Inferior parietal cortex (tissue), 1 donor: ENCODE measurements at regions not wholly inside any gene's neighbourhood (a gene's known extent, or its start where the extent isn't known, plus 50 kb on each side); places are given as distances from the start of the nearest gene placed in this dataset.

Experiments
- DNase-seq: peaks from one replicate; pipeline ENCODE4 v3.0.0-alpha.2; 2016; ENCODE audit errors: extremely low spot score

DNA sequence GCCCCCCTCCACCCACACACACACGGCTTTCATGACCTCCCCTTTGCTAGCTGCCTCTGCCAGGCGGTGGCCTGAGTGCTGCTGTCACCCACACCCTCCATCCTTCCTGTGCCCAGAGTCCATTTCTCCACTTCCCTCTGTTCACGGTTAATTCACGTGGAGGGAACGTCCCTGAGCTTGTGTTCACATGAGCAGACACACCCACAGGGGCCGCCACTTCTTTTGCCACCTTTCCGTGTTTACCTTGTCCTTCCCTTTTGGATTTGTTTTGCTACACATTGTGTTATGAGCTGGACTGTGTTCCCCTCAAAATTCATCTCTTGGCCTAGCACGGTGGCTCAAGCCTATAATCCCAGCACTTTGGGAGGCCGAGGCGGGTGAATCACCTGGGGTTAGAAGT is 128.0 kb downstream of the ETS2 start:
- DNase-seq = no peak

DNA sequence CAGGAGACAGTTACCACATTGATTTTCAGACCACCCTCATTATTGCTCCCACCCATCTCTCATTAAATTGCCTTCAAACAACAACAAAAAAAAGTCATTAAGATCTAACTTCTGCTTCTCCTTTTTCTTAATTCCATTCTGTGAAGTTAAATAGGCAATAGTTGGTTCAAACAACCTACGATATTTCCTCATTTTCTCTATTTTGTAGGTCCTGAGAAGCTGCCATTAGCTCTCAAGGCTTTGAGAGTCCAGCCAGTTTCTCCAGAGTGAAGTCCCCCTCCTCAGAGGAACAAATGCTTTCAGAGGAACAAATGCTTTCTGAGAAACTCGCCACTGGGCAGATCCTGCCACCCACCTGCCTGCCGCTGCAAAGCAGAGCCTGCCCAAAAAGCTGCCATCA is 125.6 kb downstream of the ETS2 start:
- no peak for DNase-seq

DNA sequence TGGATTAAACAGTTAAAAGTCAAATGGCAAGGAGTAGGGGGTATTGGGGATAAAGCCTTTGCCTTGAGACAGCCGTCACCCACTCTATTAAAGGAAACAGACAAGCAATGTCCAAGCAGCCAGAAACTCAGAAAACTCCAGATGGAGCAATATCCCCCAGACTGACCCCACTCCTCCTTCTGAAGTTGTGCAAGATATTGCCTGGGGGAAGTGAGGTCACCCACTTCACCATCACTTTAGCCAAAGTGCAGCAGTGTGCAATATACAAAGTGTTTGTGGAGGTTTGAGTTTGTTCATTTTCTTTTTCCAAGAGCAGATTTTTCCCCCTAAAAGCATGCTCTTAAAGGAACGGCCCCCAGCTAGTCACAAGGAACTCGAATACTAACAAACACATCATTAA is 125.1 kb downstream of the ETS2 start:
- DNase-seq = no peak

DNA sequence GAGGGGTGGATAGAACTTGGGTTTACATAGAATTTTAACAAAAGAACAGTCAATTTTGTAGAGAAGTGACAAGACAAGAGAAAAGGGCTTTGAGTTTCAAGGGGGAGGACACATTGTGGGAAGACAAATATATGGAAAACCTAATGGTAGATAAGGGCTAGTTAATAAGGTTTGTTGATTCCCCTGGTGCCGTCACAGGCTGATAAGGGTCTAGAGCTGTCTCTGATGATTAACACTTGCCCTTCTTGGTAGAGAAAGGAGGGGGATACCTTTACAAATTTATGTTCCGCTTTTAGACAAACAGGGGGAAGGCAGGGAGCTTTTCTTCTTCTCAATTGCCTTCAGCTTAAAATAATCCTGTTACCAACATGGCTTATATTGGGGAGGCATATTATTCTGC is 124.3 kb downstream of the ETS2 start:
- no peak for DNase-seq

DNA sequence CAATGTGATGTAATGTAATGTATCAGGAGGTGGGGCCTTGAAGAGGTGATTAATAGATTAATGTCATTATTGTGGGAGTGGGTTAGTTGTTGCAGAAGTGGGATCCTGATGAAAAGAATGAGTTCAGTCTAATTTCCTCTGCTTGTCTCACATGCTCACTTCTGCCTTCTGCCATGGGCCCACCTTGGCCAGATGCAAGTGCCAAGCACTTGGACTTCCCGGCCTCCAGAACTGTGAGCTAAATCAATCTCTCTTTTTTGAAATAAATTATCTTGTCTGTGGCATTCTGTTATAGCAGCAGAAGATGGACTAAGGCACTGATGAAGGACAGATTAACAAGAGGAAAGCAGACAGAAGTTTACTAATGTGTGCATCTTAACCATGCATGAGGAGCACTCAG is 123.9 kb downstream of the ETS2 start:
- no peak for DNase-seq

DNA sequence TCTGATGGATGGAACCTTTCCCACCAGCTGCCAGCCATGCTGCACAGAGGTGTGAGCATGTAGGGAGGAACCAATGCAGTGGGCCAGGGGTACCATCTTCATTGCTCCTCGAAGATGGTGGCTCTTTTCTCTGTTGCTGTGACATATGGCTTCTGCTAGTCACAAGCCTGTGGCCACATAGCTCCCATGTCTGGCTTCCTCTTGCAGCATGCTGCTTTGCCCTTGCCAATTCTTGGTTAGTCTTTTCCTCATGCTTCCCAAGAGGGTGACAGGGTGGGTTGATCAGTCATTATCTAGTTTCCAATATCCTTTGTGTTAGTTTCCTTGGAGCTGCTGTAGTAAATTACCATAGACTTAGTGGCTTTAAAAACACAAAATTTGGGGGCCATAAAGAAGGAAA is 123.4 kb downstream of the ETS2 start:
- no peak for DNase-seq

DNA sequence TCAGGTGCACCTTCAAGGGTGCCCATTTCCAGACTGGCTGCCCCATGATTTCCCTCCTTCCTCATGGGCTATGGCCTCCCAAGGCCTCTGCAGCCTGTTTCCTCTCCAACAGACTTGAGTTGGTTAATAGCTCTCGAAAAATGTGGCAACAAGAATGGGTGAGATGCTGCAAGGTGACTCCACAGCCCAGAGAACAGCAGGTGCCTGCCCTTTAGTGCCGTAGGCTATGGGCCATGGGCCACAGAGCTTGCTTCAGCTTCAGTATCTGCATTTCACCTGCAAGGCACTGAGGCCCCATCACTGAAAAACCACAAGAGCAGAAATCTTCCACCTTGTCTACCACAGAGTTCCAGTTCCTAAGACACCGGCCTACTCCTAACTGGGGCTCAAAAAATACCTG is 122.0 kb downstream of the ETS2 start:
- no peak for DNase-seq

DNA sequence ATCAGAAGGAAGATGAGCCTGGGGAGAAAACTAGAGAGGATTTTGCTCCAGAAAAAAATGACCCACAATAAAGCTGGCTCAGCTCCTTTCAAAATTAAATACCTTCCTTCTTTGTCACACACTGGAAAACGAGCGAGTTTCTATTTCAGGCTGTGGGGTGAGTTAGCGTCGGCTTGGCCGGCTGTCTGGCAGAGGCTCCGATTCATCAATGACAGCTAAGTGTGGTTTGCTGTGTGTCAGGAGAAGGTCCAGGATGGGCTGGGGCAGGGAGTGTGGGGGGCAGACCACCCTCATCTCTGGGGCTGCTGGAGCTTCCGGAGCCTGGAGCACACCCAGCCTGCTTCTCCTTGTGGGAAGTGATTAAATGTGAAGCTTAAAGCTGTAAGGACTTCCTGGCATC is 120.2 kb downstream of the ETS2 start:
- no peak for DNase-seq

DNA sequence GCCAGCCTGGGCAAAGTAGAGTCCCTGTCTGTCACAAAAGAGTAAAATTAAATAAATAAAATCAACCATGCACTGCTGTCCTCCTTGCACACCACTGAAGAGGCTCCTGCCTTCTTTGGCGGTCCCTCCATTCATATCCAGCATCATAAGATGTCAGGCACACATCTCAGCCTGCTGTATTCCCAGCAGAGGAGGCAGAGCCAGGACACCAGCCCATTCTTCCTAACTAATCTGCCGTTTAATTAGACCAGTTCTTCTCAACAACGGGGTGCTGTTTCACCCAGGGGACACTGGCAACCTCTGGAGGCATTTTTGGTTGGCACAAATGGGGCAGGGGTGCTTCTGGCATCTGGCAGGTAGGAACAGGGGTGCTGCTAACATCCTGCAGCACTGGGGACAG is 119.7 kb downstream of the ETS2 start:
- no peak for DNase-seq

DNA sequence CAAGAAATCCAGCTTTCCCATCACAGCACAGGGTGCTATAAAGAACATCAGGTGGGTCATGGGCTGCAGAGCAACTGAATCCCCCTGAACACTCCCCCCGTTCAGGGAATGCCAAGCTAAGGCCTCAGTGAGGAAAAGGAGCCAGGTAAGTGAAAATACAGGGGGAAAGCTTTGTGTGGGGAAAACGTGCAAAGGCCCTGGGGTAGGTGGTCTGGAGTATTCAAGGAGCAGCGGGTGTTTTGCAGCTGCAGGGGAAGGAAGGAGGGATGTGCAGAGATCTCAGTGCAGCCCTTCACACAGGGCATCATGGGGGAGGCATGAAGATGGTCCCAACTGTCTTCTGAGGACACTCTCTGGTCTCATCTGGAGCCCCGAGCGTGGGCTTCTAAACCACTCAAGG is 119.2 kb downstream of the ETS2 start:
- no peak for DNase-seq

DNA sequence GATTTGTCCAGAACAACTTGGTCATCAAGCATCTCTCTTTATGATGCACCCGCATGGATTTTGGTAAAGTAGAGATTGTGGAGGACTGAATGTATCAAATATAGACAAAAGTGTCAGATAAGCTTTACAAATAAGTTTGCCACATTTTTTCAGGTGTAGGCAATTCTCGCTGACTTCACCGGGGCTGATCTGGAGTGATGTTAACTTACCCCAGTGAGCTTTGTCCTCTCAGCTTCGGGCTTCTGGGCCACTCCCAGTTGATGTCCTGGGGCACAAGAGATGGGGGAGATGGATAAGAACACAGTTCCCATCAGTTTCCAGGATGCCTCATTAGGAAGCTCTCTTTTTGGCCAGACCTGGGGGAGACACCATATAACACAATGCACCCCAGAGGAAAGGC is 117.7 kb downstream of the ETS2 start:
- no peak for DNase-seq

DNA sequence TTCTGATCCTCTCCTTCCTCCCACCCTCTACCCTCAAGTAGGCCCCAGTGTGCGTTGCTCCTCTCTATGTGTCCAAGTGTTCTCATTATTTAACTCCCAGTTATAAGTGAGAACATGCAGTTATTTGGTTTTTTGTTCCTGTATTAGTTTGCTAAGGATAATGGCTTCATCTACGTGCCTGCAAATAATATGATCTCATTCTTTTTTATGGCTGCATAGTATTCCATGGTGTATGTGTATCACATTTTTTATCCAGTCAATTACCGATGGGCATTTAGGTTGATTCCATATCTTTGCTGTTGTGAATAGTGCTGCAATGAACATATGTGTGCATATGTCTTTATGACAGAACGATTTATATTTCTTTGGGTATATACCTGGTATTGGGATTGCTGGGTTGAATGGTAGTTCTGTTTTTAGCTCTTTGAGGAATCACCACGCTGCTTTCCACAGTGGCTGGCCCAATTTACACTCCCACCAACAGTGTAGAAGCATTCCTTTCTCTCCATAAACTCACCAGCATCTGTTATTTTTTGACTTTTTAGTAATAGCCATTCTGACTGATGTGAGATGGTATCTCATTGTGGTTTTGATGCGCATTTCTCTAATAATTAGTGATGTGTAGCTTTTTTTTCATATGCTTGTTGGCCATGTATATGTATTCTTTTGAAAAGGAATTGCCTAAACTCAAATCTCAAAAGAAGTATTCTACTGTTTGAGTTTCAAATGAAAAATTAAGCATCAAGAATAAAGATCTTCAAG is 116.9 kb downstream of the ETS2 start:
- no peak for DNase-seq

DNA sequence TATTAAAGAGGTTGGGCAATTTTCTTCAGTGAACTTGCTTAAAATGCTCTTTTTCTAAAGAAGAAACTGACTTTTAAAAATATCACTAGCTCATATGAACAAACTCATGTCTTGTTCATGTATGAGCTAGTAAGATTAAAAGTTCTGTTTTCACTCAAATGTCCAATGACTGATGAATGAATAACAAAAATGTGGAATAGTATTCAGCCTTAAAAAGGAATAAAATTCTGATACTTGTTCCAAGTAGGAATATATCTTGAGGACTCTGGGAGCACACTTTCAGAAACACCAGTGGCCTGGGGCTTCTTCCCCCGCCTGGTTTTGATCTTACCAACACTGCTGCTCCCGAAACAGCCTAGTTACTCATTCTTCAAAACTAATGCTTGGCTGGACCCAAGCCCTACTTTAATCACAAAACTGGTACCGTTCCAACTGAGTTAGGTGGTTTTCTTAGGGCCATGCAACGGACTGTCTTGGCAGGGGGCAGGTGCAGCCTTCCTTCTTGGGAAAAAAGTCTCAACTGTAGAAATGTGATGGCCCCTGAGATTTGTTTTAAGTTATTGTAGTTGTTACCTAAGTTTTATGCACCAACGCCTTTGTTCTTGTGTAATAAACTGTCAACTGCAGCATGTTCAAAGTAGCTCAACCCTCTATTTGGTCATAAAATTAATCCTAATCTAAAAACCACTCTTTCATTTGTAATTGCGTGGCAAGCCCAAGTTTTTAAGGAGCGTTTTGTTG is 116.0 kb downstream of the ETS2 start:
- no peak for DNase-seq

DNA sequence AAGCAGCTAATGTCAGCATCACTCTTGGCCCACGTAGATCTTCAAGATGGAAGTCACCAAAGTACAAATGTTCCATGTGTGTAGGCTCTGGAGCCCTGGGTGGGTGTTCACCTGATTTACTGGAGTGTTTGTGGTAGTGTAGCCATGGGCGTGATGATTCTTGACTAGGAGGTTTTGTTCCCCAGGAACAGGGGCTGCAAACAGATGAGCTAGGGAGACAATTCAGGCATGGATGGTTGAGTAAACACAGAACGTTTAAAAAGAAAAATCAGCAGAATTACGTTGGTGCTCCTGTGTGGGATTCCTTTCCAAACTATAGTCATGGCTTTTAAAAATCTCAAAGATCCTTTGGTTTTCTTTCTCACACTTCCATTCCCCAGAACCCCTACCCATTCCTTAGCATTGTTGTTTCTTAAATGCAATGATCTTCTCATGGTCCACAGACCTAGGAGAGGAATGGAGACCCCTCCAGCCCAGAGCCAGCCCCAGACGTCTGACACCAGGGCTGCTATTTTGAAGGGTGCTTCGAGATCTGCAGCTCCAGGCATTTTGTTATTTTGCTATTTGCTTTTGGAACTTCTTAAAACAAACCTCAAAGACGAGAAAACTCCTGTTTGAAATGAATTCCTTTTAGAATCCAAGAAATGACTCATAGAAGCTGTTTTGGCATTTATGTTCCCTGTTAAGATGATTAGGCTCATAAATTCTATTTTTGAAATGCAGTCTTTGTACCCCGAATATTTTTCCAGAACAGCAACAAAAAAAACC is 115.1 kb downstream of the ETS2 start:
- DNase-seq = no peak

DNA sequence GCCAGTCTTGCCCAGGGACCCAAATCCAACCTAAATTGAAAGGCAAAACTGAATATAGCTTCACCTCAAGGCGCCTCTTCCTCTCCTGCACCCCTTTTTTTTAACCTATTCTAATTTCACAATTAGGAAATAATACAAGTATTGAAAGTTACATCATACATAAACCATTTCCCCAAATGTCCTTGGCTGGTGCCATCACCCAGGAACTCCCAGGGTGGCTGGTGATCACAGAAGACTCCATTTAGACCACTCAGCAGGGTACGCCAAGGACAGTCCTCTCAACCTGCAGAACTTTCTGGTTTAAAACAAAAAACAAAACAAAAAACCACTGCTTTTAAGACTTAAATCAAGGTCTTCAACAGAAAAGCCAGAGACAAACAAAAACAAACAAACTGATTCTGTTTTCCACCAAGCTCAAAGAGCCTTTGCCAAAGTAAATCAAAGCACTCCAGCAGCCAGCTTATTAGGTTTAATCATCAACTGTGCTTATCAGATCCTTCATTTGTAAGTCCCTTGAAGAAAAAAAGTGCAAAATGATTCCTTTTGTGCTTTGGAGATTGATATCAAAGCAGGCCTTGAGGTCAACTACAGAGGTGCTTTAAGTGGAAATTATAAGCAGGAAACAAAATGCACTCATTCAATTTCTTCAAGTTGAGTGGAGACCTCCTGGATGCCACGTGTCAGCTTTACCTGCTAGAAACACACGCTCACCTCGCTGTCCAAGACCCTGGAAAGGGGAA is 113.0 kb downstream of the ETS2 start:
- no peak for DNase-seq

DNA sequence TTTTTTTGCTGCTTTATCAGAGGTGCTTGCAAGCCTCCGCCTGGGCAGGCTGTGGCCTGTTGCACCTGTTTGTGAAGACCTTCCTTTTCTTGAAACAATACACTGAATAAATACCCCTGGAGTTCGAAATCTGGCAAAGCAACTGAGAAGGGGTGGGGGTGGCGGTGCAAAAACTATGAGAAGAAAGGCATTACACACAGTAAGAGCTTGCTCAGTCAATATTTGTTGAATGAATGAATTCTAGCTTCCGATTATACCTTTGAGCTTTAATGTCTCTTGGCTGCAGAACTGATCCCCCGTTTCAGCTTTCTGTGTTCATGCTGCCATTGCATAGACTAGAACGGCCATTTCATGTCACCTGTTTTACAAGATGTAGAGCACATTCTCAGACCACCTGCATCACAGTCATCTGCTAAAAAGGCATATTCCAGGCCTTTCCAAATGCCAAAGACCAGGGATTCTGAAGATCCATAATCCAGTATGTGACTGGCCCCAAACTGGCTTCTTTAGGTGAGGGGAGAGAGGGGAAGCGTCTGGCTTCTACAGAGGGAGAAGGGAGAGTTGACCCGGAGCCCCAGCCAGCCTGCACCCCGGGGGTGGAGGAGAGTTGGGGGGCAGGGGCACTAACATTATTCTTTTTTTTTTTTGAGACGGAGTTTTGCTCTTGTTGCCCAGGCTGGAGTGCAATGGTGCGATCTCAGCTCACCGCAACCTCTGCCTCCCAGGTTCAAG is 111.5 kb downstream of the ETS2 start:
- DNase-seq = no peak

DNA sequence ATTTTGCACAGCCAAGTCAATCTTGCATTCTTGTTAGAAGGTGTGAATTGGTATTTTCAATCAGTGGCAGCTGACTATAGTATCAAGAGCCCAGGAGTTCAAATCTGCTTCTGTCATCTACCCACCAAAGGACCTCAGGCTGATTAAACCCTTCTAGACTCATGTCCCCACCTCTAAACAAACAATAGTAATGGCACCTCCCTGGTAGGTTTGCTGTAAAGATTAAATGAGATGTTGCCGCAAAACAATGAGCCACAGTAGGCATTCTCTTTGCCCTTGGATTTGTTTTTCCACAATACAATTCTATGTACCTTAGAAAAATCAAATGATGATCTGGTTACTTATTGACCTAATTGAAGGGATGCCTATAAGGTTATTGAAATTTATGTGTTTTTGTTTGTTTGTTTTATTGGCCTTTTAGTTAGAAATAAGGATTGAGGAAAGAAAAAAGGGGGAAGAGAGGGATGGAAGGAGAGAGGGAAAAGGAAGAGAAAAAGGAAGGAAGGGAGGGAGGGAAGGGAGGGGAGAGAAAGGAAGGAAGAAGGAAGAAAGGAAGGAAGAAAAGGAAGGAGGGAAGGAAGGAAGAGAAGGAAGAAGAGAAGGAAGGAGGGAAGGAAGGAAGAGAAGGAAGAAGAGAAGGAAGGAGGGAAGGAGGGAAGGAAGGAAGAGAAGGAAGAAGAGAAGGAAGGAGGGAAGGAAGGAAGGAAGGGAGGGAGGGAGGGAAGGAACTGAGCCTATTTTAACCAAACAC is 110.7 kb downstream of the ETS2 start:
- DNase-seq = no peak

DNA sequence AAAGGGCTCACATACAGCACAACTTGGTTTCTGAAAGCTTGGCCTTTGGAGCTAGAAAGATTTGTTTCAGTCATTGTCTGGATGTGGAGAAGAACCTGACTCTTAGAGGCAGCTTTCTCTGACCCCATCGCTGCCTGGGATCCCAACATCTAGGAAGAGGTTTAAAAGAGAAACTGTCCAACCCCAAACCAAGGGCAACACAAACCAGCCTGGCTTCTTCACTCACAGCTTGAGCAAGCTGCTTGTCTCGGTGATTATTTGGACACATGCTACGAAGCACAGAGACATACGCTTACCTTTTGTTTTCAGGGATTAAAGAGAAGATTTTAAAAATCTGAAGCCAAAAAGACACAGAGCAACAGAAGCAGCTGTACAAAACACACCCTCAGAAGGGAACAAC is 109.8 kb downstream of the ETS2 start:
- DNase-seq = no peak

DNA sequence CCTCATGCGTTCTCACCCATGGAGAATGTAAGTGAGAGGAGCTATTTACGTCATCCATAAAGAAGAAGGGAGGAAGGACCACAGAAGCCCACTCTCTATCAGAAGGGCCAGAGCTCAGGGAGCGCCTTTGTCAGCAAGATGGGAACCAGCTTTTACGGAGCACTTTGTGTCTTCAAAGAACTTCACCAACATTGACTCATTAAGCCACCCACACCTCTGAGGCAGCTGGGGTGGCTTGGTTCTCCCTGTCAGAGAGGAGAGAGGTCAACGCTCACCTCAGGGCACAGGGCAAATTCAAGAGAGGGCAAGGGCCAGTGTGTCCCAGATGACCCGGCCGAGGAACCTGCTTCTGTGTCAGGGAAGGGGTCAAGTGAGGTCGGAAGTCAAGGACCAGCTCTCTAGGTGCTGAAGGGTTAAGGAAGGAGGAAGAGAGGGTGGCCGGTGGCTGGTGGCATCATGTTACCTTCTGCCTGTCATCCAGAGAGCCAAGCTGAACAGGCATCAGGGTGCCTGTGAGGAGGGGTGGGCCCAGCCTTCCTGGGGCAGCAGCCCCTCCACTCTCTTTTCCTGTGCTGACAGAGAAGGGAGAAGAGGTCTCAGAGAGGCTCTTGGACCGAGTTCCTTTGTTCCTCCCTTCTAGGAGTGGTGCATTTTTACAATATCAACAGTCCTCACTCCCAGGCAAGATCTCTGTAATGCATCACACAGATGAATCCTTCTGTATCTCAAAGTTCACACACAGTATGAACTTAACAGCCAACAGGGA is 109.0 kb downstream of the ETS2 start:
- no peak for DNase-seq
